GM18873 (cell line): ENCODE measurements at regions not wholly inside any gene's neighbourhood (a gene's known extent, or its start where the extent isn't known, plus 50 kb on each side); places are given as distances from the start of the nearest gene placed in this dataset.

ENCODE experiments used
- ATAC-seq: cut with Tn5 transposase; IDR thresholded peaks from one replicate; pipeline ENCODE4 v1.9.1; 2021; ENCODE audit warnings: mild to moderate bottlenecking, moderate library complexity, moderate number of reproducible peaks; ENCODE audit not compliant: unreplicated experiment, low FRiP score

GRCh38 chr10:123445261-123445775 is 220.8 kb upstream of the GPR26 start:
- no peak for ATAC-seq

DNA sequence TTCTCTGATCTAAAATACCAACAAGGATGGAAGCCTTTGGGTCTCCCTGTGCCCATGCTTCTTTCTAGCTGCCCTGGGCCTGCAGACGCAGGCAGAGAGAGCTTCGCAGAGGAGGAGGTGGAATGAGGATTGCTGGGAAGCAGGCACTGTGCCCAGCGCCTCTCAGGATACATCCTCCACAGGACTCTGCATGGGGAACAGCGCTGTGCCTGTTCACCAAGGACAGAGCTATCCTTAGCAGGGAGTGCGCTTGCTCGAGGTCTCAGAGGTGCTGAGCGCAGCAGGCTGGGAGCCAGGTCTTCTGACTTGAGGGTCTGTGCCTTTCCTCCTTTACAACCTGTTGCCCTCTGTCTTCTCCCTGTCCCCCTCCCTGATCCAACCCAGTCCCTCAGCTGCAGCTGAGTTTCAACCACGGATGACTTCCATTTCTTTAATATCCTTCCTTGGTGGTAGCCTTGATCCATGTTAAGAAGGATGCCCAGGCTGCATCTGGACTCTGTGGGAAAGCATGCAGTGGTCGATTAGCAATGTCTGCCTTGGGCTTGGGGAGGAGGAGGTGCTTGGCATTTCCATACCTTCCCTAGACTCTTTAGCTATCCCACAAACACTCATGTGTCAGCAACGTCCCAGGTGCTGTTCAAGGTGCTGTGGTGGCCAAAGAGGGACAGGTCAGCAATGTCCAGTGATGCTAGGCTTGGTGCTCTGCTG is 219.6 kb upstream of the GPR26 start:
- no peak for ATAC-seq

- ATAC-seq: no peak
Observed at GRCh38 chr10:123449234-123449962, 216.8 kb upstream of the GPR26 start.

- ATAC-seq: no peak
Observed at GRCh38 chr10:123450956-123451605, 215.1 kb upstream of the GPR26 start.

DNA sequence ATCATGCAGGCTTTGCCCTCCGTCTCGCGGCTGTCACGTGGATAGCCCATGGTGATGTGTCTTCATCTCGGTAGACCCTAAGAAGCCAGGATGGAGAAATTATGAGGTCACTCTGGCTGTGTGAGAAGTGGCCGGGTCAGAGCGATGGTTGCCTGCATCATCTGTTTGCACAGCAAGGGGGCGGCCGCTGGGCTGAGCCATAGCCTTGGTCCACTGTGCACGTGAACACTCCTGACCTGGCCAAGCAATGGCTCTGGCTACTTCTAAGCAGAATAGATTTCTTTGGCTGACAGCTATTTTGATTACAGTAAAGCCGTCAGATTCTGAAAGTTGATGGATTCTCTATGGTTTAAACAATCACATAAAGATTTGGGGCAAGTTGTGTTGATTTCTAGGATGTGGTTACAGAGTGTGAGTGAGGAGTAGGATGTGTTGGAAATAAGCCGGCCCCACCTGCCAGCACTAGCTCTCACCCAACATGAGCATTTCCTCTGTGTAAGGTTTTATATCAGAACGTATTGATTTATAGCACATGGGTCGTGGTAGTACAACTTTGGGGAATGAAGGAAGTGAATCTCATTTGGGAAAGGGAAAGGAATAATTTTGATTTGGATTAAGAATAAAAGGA is 214.4 kb upstream of the GPR26 start:
- ATAC-seq: no peak

DNA sequence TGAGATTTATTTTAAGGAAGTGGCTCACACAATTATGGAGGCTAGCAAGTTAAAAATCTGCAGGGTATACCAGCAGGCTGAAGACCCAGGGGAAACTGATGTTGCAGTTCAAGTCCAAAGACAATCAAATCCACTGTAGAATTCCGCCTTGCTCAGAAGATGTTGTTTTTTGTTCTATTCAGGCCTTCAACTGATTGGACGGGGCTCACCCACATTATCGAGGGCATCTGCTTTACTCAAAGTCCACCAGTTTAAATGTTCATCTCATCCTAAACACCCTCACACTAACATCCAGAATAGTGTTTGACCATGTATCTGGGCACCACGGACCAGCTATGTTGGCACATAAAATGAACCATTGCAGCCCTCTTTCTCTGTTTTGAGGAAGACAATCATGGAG is 211.2 kb upstream of the GPR26 start:
- no peak for ATAC-seq

GRCh38 chr10:123455861-123456260 is 210.3 kb upstream of the GPR26 start:
- no peak for ATAC-seq

DNA sequence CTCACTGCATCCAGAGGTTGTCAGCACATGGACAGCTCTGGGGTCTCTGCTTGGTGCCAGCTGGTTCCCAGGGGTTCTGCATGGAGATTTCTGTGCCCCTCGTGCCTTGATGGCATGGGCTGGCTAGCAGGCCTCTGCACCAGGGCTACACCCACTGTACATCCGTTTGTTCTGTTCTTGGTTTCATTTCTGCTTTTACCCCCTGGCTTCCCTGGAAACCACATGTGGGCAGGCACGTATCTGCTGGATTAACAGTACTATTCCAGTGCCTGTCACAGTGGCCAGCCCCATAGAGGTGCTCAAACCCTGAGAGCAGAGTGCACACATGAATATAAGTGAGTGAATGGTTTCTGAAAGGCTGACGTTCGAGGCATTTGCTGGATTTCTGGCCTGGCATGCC is 207.2 kb upstream of the GPR26 start:
- ATAC-seq: no peak

DNA sequence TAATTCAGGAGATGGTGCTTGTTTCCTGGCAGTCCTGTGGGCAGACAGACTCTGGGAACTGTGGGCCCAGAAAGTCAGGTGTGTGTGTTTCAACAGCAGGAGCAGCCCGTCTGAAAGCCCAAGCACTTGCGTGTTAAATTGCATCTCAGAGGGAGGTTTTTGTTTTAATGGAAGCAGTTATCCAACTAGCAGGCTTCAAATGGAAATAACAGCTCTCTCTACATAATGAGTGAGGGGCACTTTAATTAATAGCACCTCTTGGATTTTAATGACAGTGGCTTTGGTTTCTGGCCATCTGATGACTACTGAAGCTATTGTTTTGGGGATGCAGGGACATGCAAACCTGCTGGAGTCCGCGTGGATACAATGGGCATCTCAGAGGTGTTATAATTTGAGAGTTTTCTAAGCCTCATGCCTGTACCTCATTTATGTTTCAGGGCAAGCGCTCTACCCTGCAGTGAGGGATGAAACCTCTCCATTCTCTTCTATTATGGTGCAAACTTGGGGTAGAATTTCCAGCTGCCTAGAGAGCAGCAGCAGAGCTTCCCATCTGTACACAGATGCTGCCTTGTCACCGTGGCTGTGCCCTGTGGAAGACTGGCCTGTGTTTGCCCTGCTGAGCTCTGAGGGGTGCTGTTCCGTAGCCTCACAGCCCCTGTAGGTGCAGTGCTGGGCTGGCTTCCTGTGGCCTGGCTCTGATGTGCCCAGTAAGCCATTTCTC is 206.6 kb upstream of the GPR26 start:
- ATAC-seq: no peak

GRCh38 chr10:123462246-123462645 is 203.9 kb upstream of the GPR26 start:
- ATAC-seq: no peak

DNA sequence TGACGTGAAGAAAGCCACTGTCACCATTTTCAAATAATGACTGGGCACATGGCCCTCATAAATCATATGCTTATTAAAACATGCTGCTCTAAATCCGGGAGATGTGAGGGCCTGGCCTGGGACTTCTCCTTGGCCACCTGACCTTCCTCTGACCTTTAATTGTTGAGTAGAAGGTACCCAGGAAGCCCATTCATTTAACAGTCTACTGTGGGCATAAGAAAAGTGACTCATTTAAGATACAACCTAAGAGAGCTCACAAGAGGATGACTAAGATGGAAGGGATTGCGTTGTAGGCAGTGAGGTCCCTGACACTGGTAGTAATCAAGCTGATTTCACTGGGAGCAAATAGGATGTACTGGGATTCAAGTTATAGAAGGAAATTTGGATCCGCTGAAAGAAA is 203.4 kb upstream of the GPR26 start:
- no peak for ATAC-seq

DNA sequence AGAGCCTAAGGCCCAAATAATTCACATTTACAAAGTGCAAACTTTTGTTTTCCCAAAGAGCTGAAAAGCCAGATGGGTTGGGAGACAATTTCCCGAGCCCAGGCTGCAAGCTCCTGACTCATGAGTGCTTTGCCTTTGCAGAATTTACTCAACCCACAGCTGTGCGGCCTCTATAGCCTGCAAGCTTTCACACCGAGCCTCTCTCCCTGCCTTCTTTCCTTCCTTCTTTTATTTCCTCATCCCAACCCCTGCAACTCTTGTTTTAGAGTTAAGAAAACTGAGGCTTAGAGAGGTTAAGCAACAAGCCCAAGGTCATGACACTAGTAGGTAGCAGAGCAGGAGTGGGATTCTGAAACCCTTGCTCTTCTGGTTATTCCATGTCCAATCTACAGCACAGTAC is 203.0 kb upstream of the GPR26 start:
- no peak for ATAC-seq

- ATAC-seq: no peak
Observed at GRCh38 chr10:123463698-123464097, 202.5 kb upstream of the GPR26 start.

DNA sequence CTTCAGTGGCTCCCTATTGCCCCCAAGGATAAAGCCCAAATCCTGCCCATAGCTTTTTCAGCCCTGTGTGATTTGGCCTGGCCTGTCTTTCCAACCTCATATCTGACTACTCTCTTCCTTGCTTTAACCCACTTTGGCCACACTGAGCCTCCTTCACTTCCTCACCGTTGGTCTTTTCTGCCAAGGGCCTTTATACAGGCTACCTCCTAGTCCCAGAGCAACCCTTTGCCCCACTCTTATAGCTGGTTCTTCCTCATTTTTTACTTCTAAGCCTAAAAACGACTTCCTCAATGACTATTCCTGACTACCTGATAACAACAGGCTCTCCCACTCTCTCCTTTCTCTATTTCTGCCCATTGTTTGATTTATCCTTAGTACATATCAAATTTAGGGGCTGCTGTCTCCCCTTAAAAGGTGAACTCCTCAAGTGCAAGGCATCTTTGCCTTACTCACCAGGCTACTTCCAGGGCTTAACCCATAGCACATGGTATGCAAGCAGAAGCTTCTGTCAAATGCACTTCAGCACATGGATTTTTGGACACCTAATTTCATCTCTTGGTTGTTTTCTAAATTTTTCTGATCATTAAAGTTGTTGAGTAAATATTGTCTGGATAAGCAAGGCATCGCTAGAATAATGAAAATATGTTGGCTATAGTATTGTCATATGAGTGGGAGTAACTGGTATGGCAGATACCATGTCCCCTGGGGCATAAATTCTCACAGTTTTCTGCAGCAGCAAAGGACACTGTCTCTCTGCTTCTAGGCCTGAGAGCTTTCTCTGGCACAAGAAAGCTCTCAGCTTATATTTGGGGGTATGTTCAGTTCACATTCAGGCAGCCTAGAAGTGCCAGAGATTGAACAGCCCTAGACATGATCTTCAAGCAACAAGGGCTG is 201.5 kb upstream of the GPR26 start:
- no peak for ATAC-seq

GRCh38 chr10:123470336-123470921 is 195.7 kb upstream of the GPR26 start:
- no peak for ATAC-seq

GRCh38 chr10:123471811-123472210 is 194.3 kb upstream of the GPR26 start:
- ATAC-seq: no peak

DNA sequence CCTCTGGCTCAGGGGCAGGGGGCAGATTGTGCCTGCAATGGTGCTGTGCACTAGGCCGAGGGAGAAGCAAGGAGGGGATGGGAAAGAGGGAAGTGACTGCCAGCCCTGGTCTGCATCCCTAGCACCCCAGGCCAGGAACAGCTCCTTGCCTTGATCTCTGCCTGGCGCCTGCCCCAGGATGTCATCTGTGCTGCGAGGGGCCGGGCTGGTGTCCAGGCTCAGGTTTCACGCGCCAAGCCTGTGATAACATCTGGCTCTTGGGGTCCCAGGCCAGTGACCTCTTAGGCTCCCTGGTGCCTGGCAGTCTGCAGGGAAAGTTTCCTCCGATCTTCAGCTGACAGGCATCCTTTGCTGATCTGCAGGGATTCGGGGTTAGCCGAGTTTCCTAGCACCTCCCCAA is 193.5 kb upstream of the GPR26 start:
- ATAC-seq: no peak

GRCh38 chr10:123474700-123475099 is 191.5 kb upstream of the GPR26 start:
- ATAC-seq: no peak

GRCh38 chr10:123475466-123475865 is 190.7 kb upstream of the GPR26 start:
- no peak for ATAC-seq
